T follicular helper cell (primary cell): ENCODE measurements at regions not wholly inside any gene's neighbourhood (a gene's known extent, or its start where the extent isn't known, plus 50 kb on each side); places are given as distances from the start of the nearest gene placed in this dataset.

Experiments used
- DNase-seq: peaks from one replicate; pipeline ENCODE4 v3.0.0-alpha.2; 2020; ENCODE audit warnings: low read depth

GRCh38 chr15:35596285-35596684 lies 50.3 kb upstream of the DPH6 start:
- DNase-seq: no peak

- no peak for DNase-seq
These were observed 56.9 kb upstream of the DPH6 start for GRCh38 chr15:35602836-35603235.

DNA sequence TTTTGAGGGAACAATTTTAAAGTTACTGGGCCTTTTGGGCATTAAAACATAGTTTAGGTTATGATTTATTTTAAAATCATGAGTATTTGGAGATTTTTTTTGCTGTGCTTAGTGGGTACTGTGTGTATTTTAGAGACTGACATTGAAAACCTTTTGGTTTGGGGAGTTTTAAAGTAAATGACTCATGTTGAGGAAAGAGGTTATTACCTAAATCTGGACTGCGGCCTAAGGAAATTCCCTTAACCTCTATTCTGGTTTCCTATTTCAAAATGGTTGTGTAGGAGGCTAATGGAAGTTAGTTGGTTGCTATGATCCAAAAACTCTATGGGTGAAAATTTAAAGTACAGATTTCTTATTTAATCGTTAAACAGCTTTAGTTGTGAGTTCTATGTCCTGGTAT lies 57.3 kb upstream of the DPH6 start:
- no peak for DNase-seq

GRCh38 chr15:35603856-35604255 lies 57.9 kb upstream of the DPH6 start:
- no peak for DNase-seq

- DNase-seq: no peak
These were observed 59.9 kb upstream of the DPH6 start for GRCh38 chr15:35605764-35606449.

DNA sequence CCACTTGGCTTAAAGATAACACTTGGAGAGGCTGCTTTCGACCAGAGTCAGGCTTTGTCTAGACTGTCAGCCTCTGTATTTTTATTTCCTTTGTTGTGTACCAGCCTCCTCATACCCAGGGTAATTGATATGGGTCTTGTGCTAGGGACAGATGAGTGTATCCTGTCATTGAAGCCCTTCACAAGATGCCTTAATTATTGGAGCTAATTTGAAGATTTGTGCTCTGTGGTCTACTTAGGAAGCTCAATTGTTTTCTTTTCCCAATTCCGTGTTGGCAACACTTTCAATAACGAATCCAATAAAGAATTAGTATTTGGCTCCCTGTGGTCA lies 60.5 kb upstream of the DPH6 start:
- no peak for DNase-seq

- no peak for DNase-seq
These were observed 70.7 kb upstream of the DPH6 start for GRCh38 chr15:35616498-35617271.

- DNase-seq: no peak
These were observed 72.6 kb upstream of the DPH6 start for GRCh38 chr15:35618260-35619188.

GRCh38 chr15:35622641-35623340 lies 76.8 kb upstream of the DPH6 start:
- no peak for DNase-seq

DNA sequence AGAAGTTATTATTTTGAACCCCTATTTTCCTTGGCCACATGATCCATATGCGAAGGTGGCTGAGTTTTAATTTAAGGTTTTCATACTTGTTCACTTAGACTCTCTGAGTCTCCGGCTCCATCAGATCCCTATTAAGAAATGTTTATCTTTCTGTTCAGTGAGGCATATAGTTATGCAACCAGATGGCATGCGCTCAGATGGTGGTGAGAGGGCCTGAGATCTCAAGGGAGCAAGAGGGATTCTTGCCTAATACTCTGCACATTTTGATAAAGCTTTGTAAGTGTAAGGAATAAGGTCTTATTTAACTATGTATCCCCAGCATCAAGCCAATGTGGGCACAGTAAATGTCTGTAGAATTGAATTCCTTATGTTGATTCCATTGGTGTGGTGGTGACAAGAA lies 78.9 kb upstream of the DPH6 start:
- no peak for DNase-seq

GRCh38 chr15:35626571-35627318 lies 80.8 kb upstream of the DPH6 start:
- no peak for DNase-seq

- DNase-seq: no peak
These were observed 81.7 kb upstream of the DPH6 start for GRCh38 chr15:35627696-35628095.

GRCh38 chr15:35629766-35630165 lies 83.8 kb upstream of the DPH6 start:
- DNase-seq: no peak

- DNase-seq: no peak
These were observed 84.6 kb upstream of the DPH6 start for GRCh38 chr15:35630532-35630931.

DNA sequence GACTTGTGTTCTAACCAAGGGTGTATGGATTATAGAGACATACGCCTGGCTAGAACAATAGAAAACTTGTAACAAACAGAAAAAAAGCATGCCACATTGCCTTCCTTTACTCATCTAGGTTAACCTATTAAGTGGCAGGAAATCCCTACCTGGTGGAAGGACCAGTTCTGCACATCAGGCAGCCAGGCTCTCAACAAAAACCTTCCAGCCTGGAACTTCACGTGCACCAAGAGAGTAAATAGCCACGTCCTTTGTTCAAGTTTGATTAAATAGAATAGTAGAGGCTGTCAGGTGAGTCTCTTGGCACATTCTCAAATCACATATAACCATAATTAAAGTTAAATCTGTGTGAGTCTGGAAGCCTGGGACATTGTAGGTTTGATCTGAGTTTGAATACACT lies 85.0 kb upstream of the DPH6 start:
- no peak for DNase-seq

- DNase-seq: no peak
These were observed 87.7 kb upstream of the DPH6 start for GRCh38 chr15:35633677-35634076.

GRCh38 chr15:35646790-35647189 lies 100.8 kb upstream of the DPH6 start:
- no peak for DNase-seq

DNA sequence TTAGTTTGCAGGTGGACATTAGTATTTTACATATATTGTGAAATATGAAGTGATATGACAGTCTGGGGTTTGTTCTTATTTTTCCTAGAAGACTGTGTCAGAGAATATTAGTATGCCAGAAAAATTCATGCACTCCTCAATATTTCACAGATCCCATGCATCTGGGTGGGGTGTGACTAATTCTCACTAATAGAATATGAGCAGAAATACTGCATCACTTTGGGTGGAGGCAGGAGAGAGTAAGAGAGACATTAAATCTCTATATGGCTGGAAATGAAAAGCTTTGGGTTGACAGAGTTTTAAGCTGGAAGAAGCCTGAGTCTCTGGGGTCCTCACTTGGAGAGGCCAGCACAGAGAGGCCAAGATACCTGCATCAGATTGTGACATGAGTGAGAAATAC lies 101.3 kb upstream of the DPH6 start:
- DNase-seq: no peak

DNA sequence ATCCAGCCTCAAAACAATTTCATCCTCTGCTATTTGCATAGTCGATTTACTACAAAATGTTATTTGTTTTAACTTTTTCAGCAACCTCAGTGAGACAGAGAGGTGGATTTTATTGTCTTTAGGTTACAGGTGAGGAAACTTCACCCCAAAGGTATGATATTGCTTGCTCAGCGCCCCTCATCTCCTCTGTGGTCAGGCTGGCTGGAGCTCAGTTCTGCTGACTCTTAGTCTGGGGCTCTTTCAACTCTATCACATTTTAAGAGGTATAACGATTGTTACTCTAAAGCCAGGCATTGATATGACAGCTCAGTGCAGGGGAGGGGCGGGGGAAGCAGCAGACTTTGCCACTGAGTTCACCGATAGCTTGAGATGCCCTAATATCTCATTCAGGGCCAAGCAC lies 103.0 kb upstream of the DPH6 start:
- no peak for DNase-seq

- DNase-seq: no peak
These were observed 103.6 kb upstream of the DPH6 start for GRCh38 chr15:35649575-35649974.

DNA sequence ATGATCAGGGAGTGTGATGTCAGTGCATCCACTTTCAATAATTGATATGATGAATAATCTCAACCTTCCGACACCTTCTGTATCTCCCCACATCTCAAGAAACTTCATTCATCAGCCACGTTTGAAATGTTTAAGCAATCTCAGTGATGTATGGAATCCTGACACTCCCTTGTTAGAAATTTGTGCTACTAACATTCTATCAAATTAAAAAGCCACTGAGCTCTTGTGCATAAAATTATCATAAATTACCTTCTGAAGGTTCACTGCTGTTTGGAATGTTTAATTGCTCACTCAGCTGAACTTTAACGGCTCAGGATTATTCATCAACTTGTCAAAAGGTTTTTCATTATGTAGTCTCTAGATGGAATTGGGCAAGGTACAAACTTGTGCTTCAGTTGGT lies 108.4 kb upstream of the DPH6 start:
- DNase-seq: no peak
